ENCODE measurements at regions not wholly inside any gene's neighbourhood (a gene's known extent, or its start where the extent isn't known, plus 50 kb on each side); places are given as distances from the start of the nearest gene placed in this dataset.
"Not testable (repeated sequence)": the region's sequence is repeated elsewhere in the genome, so short reads cannot be mapped to it uniquely, and the experiment has no call there.

DNA sequence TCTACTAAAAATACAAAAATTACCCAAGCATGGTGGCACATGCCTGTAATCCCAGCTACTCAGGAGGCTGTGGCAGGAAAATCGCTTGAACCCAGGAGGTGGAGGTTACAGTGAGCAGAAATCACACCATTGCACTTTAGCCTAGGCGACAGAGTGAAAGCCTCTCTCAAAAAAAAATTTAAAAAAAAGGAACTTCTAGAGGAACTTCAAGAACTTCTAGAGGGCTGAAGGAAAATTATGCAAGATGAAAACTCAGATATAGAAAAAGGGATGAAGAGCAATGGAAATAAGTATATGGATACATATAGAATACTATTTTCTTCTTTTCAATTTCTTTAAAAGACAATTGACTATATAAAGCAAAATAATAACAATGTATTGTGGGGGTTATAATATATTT lies 51.2 kb upstream of the PRR5 start:
- H3K27me3 Mint-ChIP-seq, result no peaks in the 10 kb centered on the region
- no peaks in the 10 kb centered on the region for H3K36me3 Mint-ChIP-seq (ENCODE audit: low read depth)
- ATAC-seq (no peak), DNase-seq (no peak)
- H3K4me1 Mint-ChIP-seq, result no peaks in the 10 kb centered on the region
- H3K9me3 Mint-ChIP-seq, result no peaks in the 10 kb centered on the region
- no peak overlapping the region for H3K27ac Mint-ChIP-seq
- no peak overlapping the region for H3K4me3 Mint-ChIP-seq

- no peak for ATAC-seq
- no peak overlapping the region for H3K27ac Mint-ChIP-seq
- no peaks in the 10 kb centered on the region for H3K36me3 Mint-ChIP-seq (ENCODE audit: low read depth)
- no peaks in the 10 kb centered on the region for H3K4me1 Mint-ChIP-seq
- DNase-seq, result no peak
- H3K9me3 Mint-ChIP-seq, result no peaks in the 10 kb centered on the region
- no peaks in the 10 kb centered on the region for H3K27me3 Mint-ChIP-seq
- H3K4me3 Mint-ChIP-seq, result no peak overlapping the region
Measured at GRCh38 chr22:44648821-44649565, 53.0 kb upstream of the PRR5 start.

GRCh38 chr22:44648085-44648820 lies 53.8 kb upstream of the PRR5 start:
- H3K27me3 Mint-ChIP-seq, result no peaks in the 10 kb centered on the region
- DNase-seq (no peak), ATAC-seq (no peak)
- no peaks in the 10 kb centered on the region for H3K36me3 Mint-ChIP-seq (ENCODE audit: low read depth)
- H3K9me3 Mint-ChIP-seq, result no peaks in the 10 kb centered on the region
- H3K4me1 Mint-ChIP-seq, result no peaks in the 10 kb centered on the region
- H3K27ac Mint-ChIP-seq, result no peak overlapping the region
- no peak overlapping the region for H3K4me3 Mint-ChIP-seq

DNA sequence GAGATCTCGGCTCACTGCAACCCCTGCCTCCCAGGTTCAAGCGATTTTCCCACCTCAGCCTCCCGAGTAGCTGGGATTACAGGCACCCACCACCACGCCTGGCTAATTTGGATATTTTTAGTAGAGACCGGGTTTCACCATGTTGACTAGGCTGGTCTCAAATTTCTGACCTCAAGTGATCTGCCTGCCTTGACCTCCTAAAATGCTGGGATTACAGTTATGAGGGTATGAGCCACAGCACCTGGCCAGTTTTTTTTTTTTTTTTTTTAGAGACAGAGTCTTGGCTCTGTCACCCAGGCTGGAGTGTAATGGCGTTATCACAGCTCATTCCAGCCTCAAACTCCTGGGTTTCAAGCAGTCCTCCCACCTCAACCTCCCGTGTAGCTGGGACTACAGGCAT lies 54.9 kb upstream of the PRR5 start:
- no peak for DNase-seq
- Mint-ChIP-seq H3K27me3 (no peaks in the 10 kb centered on the region), H3K36me3 (ENCODE audit: low read depth) (no peaks in the 10 kb centered on the region), H3K4me3 (no peak overlapping the region), H3K27ac (no peak overlapping the region), H3K9me3 (no peaks in the 10 kb centered on the region), H3K4me1 (no peaks in the 10 kb centered on the region)
- ATAC-seq, result no peak

- Mint-ChIP-seq H3K4me3 (no peak overlapping the region), H3K27ac (no peak overlapping the region)
- no peak for ATAC-seq
Measured at GRCh38 chr22:44646668-44647067, 55.3 kb upstream of the PRR5 start.

DNA sequence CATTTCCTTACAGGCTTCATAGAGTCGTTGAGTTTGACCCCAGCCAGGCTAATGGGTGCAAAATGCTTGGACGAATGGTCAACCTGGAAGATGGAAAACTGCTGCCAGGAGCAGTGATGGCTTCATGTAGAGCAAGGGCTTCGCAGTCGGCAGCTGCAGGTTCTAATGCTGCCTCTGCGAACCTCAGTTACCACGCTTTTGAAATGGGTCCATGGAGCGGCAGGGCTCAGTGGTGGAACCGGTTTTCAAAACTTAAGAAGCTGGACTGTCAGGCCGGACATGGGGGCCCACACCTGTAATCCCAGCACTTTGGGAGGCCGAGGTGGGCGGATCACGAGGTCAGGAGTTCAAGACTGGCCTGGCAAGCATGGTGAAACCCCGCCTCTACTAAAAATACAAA lies 55.9 kb upstream of the PRR5 start:
- ATAC-seq, result no peak
- Mint-ChIP-seq H3K4me3 (no peak overlapping the region), H3K27ac (no peak overlapping the region), H3K4me1 (no peaks in the 10 kb centered on the region), H3K27me3 (no peaks in the 10 kb centered on the region), H3K36me3 (ENCODE audit: low read depth) (no peaks in the 10 kb centered on the region), H3K9me3 (no peaks in the 10 kb centered on the region)
- DNase-seq, result no peak

More at GRCh38 chr22:44646668-44647067, 55.3 kb upstream of the PRR5 start:
- H3K36me3 Mint-ChIP-seq (ENCODE audit: low read depth), result no peaks in the 10 kb centered on the region
- DNase-seq, result no peak
- no peaks in the 10 kb centered on the region for H3K9me3 Mint-ChIP-seq
- H3K4me1 Mint-ChIP-seq, result no peaks in the 10 kb centered on the region
- no peaks in the 10 kb centered on the region for H3K27me3 Mint-ChIP-seq

- ATAC-seq (no peak), DNase-seq (no peak)
- Mint-ChIP-seq H3K27ac (no peak overlapping the region), H3K9me3 (no peaks in the 10 kb centered on the region), H3K36me3 (ENCODE audit: low read depth) (no peaks in the 10 kb centered on the region), H3K4me1 (no peaks in the 10 kb centered on the region), H3K4me3 (no peak overlapping the region), H3K27me3 (no peaks in the 10 kb centered on the region)
Measured at GRCh38 chr22:44645531-44645930, 56.5 kb upstream of the PRR5 start.

- no peak overlapping the region for H3K4me3 Mint-ChIP-seq
- no peaks in the 10 kb centered on the region for H3K9me3 Mint-ChIP-seq
- ATAC-seq, result no peak
- H3K27ac Mint-ChIP-seq, result no peak overlapping the region
- DNase-seq, result no peak
- no peaks in the 10 kb centered on the region for H3K27me3 Mint-ChIP-seq
- H3K4me1 Mint-ChIP-seq, result no peaks in the 10 kb centered on the region
- H3K36me3 Mint-ChIP-seq (ENCODE audit: low read depth), result no peaks in the 10 kb centered on the region
Measured at GRCh38 chr22:44645083-44645482, 56.9 kb upstream of the PRR5 start.

DNA sequence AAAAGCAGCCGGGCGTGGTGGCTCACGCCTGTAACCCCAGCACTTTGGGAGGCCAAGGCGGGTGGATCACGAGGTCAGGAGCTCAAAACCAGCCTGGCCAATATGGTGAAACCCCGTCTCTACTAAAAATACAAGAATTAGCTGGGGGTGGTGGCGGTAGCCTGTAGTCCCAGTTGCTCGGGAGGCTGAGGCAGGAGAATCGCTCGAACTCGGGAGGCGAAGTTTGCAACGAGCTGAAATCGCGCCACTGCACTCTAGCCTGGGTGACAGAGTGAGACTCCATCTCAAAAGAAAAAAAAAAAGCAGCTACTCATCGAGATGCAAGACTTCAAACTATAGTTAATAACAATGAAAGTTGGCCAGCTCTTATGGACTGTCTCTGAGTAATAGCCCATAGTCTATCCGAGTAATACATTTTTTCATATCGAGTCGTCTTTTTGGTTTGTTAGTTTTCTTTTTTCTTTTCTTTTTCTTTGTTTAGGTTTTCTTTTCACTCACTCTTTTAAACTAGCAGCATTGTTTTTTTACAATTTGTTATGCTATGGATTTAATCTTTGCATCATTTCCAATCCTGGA lies 58.4 kb upstream of the PRR5 start:
- H3K36me3 Mint-ChIP-seq (ENCODE audit: low read depth); H3K9me3 Mint-ChIP-seq; DNase-seq; H3K27ac Mint-ChIP-seq; H3K27me3 Mint-ChIP-seq; H3K4me1 Mint-ChIP-seq; ATAC-seq; H3K4me3 Mint-ChIP-seq: not testable (repeated sequence)

DNA sequence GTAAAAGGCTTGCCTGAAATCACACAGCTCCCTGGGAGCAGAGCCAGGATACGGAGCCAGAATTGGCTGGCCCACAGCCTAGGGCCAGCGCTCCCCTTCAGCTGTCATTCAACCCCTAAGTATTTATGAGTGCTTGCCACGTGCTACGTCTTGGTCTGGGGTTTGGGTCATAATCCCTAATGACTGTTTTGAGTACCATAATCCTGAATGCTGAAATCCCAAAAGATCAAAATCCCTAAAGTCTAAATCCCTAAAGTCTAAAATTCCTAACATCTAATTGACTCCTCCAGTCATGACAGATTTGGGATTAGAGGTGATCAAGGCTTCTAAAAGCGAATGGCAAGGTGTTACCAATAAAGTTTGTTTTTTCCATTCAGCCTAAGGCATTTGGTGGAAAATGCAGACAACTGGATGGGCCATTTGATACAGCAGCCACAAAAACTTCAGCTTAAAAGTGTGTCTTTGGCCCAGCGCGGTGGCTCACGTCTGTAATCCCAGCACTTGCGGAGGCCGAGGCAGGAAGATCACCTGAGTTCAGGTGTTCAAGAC lies 59.8 kb upstream of the PRR5 start:
- H3K9me3 Mint-ChIP-seq, result no peaks in the 10 kb centered on the region
- no peaks in the 10 kb centered on the region for H3K27me3 Mint-ChIP-seq
- no peaks in the 10 kb centered on the region for H3K4me1 Mint-ChIP-seq

GRCh38 chr22:44640618-44641155 lies 61.3 kb upstream of the PRR5 start:
- no peaks in the 10 kb centered on the region for H3K36me3 Mint-ChIP-seq (ENCODE audit: low read depth)
- H3K27me3 Mint-ChIP-seq, result no peaks in the 10 kb centered on the region
- H3K4me3 Mint-ChIP-seq, result no peak overlapping the region
- ATAC-seq (no peak), DNase-seq (no peak)
- no peaks in the 10 kb centered on the region for H3K4me1 Mint-ChIP-seq
- no peak overlapping the region for H3K27ac Mint-ChIP-seq
- no peaks in the 10 kb centered on the region for H3K9me3 Mint-ChIP-seq

More for the DNA sequence above, 59.8 kb upstream of the PRR5 start:
- Mint-ChIP-seq H3K4me3 (no peak overlapping the region), H3K36me3 (ENCODE audit: low read depth) (no peaks in the 10 kb centered on the region), H3K27ac (no peak overlapping the region)
- no peak for DNase-seq
- ATAC-seq, result no peak

DNA sequence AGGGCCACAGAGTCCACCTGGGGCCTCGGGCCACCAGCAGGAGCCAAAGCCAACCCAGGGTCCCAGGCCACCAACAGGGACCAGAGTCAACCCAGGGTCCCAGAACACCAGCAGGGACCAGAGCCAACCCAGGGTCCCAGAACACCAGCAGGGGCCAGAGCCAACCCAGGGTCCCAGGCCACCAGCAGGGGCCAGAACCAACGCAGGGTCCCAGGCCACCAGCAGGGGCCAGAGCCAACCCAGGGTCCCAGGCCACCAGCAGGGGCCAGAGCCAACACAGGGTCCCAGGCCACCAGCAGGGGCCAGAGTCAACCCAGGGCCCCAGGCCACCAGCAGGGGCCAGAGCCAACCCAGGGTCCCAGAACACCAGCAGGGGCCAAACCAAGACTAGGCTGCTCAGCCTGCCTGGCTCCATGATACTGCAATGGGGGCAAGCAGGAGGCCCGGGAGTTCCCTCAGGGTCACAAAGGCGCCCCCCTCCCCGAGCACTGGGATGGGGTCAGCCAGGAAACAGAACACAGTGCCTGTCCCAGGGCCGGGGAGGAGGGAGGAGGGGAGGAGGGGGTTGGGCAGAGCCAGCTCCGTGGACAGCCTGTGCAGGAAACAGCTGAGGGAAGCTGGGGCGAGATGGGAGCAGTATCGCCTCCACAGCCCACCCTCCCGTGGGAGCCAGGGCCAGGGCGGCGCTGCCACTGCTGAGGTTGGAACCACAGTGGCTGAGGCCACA lies 62.0 kb upstream of the PRR5 start:
- H3K4me3 Mint-ChIP-seq, result no peak overlapping the region
- no peak overlapping the region for H3K27ac Mint-ChIP-seq
- no peaks in the 10 kb centered on the region for H3K27me3 Mint-ChIP-seq
- no peak for ATAC-seq
- H3K9me3 Mint-ChIP-seq, result no peaks in the 10 kb centered on the region
- H3K36me3 Mint-ChIP-seq (ENCODE audit: low read depth), result no peaks in the 10 kb centered on the region
- DNase-seq, result no peak
- H3K4me1 Mint-ChIP-seq, result peaks cover under 1% of the 10 kb centered on the region

- peaks cover 3% of the 10 kb centered on the region for H3K4me1 Mint-ChIP-seq
- DNase-seq, result no peak
Measured at GRCh38 chr22:44638971-44639760, 62.8 kb upstream of the PRR5 start.

More at GRCh38 chr22:44638971-44639760, 62.8 kb upstream of the PRR5 start:
- Mint-ChIP-seq H3K27me3 (no peaks in the 10 kb centered on the region), H3K9me3 (no peaks in the 10 kb centered on the region), H3K36me3 (ENCODE audit: low read depth) (no peaks in the 10 kb centered on the region), H3K27ac (no peak overlapping the region), H3K4me3 (no peak overlapping the region)
- no peak for ATAC-seq

Measured in activated naive CD8-positive, alpha-beta T cell treated with anti-CD3 and anti-CD28 coated beads, Interleukin-2, amount 50 U/mL, for 24 hours (primary cell).